ENCODE measurements at regions not wholly inside any gene's neighbourhood (a gene's known extent, or its start where the extent isn't known, plus 50 kb on each side); places are given as distances from the start of the nearest gene placed in this dataset.

DNA sequence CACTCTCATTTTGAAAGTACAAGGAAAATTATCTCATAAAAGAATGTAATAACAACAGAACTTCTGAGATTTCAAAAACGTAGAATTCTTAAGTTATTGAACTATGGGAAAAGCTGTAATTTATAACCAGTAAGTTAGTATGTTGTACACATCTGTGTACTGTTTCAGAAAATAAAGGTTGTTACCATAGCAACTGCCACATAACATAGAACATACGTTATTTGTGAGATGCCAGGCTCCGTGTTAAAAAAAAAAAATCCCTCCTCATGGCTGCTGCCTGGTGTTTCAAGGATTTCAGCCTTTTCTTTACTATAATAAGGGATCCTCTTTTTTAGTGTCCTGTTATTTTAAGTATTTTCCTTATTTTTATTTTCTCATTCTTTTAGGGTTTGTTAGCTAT lies 79.5 kb downstream of the RWDD3 start:
- TF ChIP-seq, protein P1, sequence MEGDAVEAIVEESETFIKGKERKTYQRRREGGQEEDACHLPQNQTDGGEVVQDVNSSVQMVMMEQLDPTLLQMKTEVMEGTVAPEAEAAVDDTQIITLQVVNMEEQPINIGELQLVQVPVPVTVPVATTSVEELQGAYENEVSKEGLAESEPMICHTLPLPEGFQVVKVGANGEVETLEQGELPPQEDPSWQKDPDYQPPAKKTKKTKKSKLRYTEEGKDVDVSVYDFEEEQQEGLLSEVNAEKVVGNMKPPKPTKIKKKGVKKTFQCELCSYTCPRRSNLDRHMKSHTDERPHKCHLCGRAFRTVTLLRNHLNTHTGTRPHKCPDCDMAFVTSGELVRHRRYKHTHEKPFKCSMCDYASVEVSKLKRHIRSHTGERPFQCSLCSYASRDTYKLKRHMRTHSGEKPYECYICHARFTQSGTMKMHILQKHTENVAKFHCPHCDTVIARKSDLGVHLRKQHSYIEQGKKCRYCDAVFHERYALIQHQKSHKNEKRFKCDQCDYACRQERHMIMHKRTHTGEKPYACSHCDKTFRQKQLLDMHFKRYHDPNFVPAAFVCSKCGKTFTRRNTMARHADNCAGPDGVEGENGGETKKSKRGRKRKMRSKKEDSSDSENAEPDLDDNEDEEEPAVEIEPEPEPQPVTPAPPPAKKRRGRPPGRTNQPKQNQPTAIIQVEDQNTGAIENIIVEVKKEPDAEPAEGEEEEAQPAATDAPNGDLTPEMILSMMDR (conservative IDR thresholded peaks at IDR 0.05; ENCODE audit: low read length), result no peak
- no peak for TF ChIP-seq EZH2phosphoT487 (IDR thresholded peaks at IDR 0.05; ENCODE audit: borderline replicate concordance)
